ENCODE measurements at regions not wholly inside any gene's neighbourhood (a gene's known extent, or its start where the extent isn't known, plus 50 kb on each side); places are given as distances from the start of the nearest gene placed in this dataset.

DNA sequence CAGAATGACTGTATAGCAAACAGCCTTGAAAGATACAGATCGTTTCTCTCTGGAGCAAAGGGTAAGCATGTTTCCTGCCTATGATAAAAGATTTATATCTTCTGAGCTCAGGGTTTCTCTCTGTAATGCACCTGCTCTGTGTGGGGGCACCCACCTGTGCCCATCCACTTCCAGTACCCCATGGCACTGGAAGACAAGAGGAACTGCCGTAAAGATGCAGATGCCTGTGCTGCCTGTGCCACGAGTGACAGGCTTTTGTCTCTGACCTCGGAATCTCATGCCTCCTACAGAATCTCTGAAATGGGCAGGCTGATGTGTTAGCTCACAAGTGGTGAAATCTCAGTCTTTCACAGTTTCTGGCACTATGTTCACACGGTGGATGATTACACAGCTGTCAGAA, 50.3 kb upstream of the ATP11A start:
- DNase-seq, result no peak

DNA sequence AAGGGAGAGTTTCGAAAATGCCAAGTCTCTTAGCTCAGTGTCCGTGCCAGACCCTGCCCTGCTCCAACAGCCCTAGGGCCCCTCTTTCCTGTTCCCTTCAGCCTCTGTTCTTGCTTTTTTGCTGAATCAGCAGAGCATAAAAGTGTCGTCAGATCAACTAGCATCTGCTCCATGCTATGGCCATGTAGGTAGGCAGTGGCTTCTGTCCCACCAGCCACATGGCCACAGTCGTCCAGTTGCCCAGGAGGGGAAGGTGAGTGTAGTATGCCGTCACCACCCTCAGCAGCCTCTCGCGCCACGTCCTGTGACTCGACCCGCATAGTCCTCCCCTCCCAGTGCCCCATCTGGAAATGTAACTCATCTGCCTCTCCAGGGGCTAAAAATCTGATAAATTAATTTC, 50.9 kb upstream of the ATP11A start:
- DNase-seq, result no peak

DNA sequence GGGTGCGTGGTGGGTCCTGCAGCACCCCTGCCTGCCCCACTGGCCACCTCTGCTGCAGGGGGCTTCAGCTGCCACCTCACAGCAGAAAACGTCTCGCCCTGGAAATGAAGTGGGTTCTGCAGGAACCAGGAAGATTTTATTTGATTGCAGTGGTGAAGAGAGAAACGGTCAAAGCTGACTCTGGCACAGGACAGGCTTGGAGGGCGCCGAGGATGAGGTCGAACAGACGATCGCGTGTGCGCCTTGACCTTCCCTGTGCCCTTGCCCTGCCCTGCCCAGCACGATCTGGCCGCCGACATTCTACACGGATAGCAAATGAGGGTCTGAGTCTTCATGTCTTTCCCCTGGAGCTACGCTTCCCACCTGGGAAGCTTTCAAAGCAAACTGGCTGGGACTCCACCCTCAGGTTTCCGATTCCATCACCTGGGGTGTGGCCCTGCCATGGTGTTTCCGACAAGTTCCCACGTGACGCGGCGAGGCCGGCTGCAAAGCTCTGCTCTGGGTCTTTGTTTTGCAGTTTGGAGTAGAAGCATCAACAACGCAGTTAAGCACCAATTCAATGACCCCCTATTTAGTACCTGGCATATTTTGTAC, 50.3 kb upstream of the TUBGCP3 start:
- peak; percentile 74 for DNase-seq

Measured in NCI-H146 (cell line).